AG04449 (cell line): ENCODE measurements at regions not wholly inside any gene's neighbourhood (a gene's known extent, or its start where the extent isn't known, plus 50 kb on each side); places are given as distances from the start of the nearest gene placed in this dataset.
"Not testable (repeated sequence)": the region's sequence is repeated elsewhere in the genome, so short reads cannot be mapped to it uniquely, and the experiment has no call there.

Source experiments
- CTCF ChIA-PET: fragments of 350-600 bp; formaldehyde crosslinking; extraction: SDS; loops from one replicate; lab custom pipeline; 2021; ENCODE audit warnings: antibody characterized with exemption; lab: Yijun Ruan, JAX
- POLR2A ChIA-PET: fragments of 400-600, 350-600 bp; formaldehyde crosslinking; extraction: SDS; loops from one replicate; lab custom pipeline; 2020; ENCODE audit warnings: antibody characterized with exemption, inconsistent platforms; lab: Yijun Ruan, JAX
- DNase-seq: peaks from one replicate; pipeline ENCODE4 v3.0.0-alpha.2; 2010; ENCODE audit warnings: low read depth, low spot score
- H3K4me3 ChIP-seq: 2 replicates; pipeline ENCODE4 v1.5.1; 2011; ENCODE audit warnings: low read depth, mild to moderate bottlenecking, control low read depth, low read length
- CTCF ChIP-seq: IDR thresholded peaks from one replicate; pipeline ENCODE4 v1.5.1; 2011; ENCODE audit warnings: mild to moderate bottlenecking, moderate library complexity, low read length, control low read depth, inconsistent platforms; ENCODE audit not compliant: insufficient read depth; ENCODE audit errors: missing control alignments

DNA sequence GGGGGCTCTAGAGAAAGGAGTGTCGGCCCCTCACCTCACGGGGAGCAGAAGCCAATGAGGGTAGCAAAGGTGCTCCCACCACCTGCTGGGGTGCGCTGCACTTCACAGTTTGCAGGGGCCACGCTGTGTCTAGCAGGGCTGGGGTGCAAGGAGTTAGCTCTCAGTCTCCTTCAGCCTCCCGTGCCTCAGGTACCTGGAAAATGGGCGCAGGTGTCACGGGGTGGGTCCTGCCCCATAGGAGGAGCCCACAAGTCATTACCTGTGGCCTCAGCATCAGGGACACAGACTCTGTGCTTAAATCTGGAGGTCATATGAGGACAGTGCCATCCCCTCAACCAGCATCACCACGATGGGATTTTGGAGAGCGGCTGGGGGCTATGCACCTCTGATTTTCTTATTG lies 326.7 kb downstream of the ADGRD1 start:
- POLR2A ChIA-PET, result no interaction called here
- TF ChIP-seq CTCF, result no peak
- H3K4me3 ChIP-seq, result no peak overlapping the region
- CTCF ChIA-PET, result no interaction called here
- no peak for DNase-seq

GRCh38 chr12:131281016-131281415 lies 327.3 kb downstream of the ADGRD1 start:
- ChIA-PET CTCF (no interaction called here), POLR2A (no interaction called here)
- no peak overlapping the region for H3K4me3 ChIP-seq
- DNase-seq, result no peak
- no peak for TF ChIP-seq CTCF

DNA sequence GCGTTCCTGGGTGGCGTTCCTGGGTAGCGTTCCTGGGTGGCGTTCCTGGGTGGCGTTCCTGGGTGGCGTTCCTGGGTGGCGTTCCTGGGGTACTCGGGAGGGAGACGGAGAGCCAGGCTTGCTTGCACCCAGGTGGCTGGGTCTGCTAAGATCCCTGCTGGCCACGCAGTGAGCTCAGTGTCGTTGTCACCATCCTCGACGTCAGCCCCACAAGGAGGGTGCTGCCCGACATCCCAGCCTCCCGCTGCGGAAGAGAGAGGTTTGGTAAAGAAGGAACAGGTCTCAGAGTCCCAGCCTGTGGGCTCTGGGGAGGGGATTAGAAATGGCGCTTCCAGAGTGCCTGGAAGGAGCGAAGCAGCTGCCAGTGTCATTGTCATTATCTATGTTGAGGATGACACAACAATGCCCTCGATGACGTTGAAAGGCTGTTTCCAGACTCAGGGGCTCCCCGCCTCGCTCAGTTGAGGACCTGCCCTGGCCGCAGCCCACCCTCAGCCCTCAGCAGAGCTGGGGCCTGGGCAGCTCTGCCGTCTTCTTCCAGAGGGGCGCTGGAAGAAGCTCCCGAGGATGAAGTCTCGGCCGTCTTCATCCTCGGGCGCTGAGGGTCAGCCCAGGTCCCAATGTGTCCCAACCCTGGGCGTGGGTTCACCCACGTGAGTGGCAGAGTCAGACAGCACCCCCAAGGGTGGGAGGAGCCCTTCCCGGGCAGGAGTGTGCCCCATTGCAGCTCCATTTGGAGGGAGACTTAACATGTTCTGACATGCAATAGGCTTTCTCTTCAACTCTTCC lies 328.8 kb downstream of the ADGRD1 start:
- ChIA-PET POLR2A (no interaction called here), CTCF (no interaction called here)
- H3K4me3 ChIP-seq, result no peak overlapping the region
- DNase-seq, result no peak
- no peak for TF ChIP-seq CTCF

DNA sequence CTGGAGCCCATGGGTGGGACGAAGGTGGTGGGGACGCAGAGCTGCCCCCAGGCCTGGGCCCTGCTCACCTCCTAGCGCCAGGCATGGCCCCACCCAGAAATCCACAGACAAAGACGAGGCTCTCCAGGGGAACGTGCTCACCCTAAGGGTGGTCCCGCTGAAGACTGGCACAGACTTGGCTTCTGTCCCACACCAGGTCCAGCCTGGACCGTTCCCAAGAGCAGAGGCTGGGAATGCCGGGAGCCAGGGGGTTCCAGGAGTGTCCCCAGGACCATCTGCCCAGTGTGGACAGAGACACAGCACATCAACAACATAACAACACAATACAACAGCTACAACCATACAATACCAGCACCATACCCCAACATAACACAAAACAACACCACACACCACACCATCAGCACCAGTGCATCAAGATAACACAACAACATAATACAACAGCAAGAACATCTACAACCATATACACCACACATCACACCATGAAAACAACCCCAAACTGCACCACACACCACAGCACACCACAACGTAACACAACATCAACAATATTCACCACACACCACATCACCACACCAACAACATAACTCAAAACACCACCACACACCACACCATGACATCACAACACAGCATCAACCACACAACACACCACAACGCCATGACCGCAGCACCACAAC lies 329.6 kb downstream of the ADGRD1 start:
- no peak for TF ChIP-seq CTCF

DNA sequence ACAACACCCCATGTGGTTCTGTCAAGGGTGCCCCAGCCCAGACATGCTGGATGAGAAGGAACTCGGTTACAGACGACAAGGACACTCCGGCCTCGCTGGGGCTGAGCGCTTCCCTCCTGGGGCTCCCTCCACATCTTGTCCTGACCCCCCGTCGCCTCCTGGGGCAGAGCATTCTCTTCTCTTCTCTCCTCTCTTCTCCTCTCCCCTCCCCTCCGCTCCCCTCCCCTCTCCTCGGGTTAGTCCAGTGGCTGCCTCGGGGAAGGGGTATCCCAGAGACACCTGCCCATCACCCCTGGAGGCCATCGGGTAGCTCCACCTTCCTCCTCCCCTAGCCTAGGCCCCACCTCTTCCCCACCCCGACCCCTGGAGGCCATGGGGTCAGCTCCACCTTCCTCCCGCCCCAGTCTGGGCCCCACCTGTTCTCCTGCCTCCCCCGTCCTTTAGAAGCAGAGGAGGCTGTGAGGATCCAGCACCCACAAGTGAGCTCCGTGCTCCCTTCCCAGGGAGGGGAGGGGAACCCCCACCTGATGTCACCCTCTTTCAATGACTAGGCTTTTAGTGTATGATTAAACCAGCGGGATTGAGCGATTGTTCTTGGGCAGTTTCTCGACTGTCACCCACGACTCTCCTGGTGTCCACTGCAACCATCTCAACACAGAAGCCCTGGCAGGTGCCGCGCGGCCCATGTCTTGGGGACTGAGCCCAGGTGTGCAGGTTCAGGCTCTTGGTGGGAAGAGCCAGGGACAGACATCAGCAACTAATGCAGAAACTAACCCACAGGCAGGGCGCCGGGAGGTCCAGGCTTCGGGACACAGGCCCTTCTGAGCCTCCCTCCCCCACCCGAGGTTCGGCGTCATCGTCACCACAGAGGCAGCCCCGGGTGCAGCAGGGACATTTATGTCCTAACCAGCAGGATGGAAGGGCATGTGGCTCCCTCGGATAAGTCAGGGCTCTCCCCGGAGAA lies 330.4 kb downstream of the ADGRD1 start:
- DNase-seq, H3K4me3 ChIP-seq, POLR2A ChIA-PET, CTCF ChIA-PET: not testable (repeated sequence)

More for the DNA sequence above, 329.6 kb downstream of the ADGRD1 start:
- no peak overlapping the region for H3K4me3 ChIP-seq
- DNase-seq, result no peak
- POLR2A ChIA-PET, result no interaction called here
- CTCF ChIA-PET, result no interaction called here

DNA sequence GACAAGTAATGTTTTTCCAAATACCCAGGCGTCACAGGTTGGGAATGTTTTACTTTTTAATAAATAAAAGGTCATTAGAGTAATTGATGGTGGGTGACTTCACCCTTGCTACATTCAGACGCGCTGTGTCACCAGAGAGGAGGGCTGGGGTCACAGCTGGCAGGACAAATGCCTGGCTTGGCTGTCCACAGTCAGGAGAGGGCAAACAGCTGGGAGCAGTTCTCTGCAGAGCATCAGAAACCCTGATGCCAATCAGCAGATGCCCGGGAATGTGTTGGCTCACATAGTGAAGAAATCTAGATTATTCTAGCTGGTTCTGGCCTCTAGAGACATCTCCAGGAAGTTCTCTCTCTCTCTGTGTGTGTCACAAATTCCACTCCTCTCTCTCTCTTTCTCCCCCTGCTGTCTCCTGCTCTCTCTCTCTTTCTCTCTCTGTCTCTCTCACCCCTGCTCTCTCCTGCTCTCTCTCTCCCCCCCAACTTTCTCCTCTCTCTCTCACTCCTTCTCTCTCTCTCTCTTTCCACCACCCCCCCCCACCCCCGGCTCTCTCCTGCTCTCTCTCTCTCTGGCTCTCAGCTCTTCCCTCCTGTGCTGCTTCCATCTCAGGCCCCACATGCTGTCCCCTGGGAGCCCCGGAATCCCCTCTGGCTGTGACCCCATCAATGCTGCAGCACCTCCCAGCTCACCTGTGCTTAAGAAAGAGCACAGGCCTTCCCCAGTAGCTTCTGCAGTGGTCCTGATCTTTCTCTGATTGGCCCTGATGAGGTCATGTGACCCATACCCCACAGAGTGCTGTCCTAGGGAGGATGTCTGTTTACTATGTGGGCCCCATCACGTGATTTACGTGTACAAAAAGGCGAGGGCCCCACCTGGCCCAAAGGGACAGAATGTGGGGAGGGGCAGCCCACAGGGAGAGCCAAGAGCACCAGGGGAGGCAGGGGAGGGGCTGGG lies 331.5 kb downstream of the ADGRD1 start:
- DNase-seq, CTCF ChIA-PET, POLR2A ChIA-PET: not testable (repeated sequence)

GRCh38 chr12:131285905-131286295 lies 332.2 kb downstream of the ADGRD1 start:
- POLR2A ChIA-PET, H3K4me3 ChIP-seq, CTCF ChIA-PET, DNase-seq: not testable (repeated sequence)

More for the DNA sequence above, 331.5 kb downstream of the ADGRD1 start:
- not testable (repeated sequence) for H3K4me3 ChIP-seq

GRCh38 chr12:131286301-131286700 lies 332.6 kb downstream of the ADGRD1 start:
- POLR2A ChIA-PET, result not testable (repeated sequence)

More at GRCh38 chr12:131286301-131286700, 332.6 kb downstream of the ADGRD1 start:
- CTCF ChIA-PET, H3K4me3 ChIP-seq, DNase-seq: not testable (repeated sequence)
